ENCODE measurements at regions not wholly inside any gene's neighbourhood (a gene's known extent, or its start where the extent isn't known, plus 50 kb on each side); places are given as distances from the start of the nearest gene placed in this dataset.

DNA sequence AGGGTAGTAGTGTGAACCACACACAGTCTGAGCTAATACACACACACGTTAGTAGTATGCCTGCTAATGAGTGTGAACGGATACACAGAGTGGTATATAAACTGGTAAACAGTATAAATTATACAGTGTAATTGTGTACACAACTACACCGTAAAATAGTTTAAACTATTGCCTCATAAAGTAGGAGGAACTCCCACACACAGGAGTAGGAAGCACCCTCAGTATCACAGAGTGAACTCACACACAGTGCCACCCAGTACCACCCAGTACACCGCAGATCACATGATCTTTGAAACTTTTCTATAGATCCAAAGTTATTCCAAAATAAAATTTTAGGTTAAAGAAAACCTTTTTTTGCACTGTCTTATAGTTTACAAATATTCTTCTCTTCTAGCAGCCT lies 275.1 kb downstream of the ADGRA3 start:
- no peaks in the 10 kb centered on the region for H3K36me3 ChIP-seq (ENCODE audit: control insufficient read depth, low read length)
- no peaks in the 10 kb centered on the region for H3K79me2 ChIP-seq (ENCODE audit: control insufficient read depth, low read length)
- H4K20me1 ChIP-seq (ENCODE audit: control insufficient read depth, insufficient read depth, low read depth, low read length) = no peaks in the 10 kb centered on the region
- no peak overlapping the region for H3K27ac ChIP-seq (ENCODE audit: low read depth, low read length)
- no peaks in the 10 kb centered on the region for H3K27me3 ChIP-seq (ENCODE audit: control insufficient read depth, low read length)
- no peaks in the 10 kb centered on the region; the same call in 1 of the 2 replicates for H3K9me3 ChIP-seq (ENCODE audit: control insufficient read depth, insufficient read depth, low read length)
- TF ChIP-seq, protein P1, sequence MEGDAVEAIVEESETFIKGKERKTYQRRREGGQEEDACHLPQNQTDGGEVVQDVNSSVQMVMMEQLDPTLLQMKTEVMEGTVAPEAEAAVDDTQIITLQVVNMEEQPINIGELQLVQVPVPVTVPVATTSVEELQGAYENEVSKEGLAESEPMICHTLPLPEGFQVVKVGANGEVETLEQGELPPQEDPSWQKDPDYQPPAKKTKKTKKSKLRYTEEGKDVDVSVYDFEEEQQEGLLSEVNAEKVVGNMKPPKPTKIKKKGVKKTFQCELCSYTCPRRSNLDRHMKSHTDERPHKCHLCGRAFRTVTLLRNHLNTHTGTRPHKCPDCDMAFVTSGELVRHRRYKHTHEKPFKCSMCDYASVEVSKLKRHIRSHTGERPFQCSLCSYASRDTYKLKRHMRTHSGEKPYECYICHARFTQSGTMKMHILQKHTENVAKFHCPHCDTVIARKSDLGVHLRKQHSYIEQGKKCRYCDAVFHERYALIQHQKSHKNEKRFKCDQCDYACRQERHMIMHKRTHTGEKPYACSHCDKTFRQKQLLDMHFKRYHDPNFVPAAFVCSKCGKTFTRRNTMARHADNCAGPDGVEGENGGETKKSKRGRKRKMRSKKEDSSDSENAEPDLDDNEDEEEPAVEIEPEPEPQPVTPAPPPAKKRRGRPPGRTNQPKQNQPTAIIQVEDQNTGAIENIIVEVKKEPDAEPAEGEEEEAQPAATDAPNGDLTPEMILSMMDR (IDR thresholded peaks at IDR 0.05; ENCODE audit: low read depth, low read length, poor library complexity, severe bottlenecking) = no peak
- no peak for TF ChIP-seq EZH2phosphoT487 (IDR thresholded peaks at IDR 0.05; ENCODE audit: borderline replicate concordance, low read length)
- no peaks in the 10 kb centered on the region for H3K9me2 ChIP-seq (replicated peaks; ENCODE audit: control insufficient read depth, low read length)
- H3K4me2 ChIP-seq (ENCODE audit: low read length) = no peak overlapping the region
- no peak overlapping the region for H3K4me3 ChIP-seq (ENCODE audit: low read length)
- no peaks in the 10 kb centered on the region for H3F3A ChIP-seq (ENCODE audit: control insufficient read depth, insufficient read depth)
- no peaks in the 10 kb centered on the region for H3K4me1 ChIP-seq (ENCODE audit: control insufficient read depth, low read length)

DNA sequence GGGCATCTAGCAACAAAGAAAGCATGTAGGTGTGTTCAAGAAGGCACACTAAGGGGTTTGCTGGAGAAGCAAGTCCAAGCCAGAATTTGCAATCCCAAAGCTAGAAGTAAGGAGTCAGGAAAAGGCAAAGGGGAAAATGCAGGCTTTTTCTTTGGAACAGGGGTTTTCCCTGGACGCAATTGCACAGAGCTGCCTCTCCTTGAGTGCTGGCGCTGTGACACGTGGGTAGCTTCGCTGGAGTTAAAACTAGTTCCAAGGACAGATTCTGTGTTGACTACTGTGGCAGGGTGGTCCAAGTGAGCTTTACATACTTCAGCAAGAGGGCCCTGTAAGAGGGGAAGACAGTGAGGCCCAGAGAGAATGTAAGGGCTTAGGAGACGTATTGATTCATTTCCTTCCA lies 277.1 kb downstream of the ADGRA3 start:
- Histone ChIP-seq H3F3A (ENCODE audit: control insufficient read depth, insufficient read depth) (no peaks in the 10 kb centered on the region), H3K27ac (ENCODE audit: low read depth, low read length) (no peak overlapping the region), H3K4me3 (ENCODE audit: low read length) (no peak overlapping the region), H3K79me2 (ENCODE audit: control insufficient read depth, low read length) (no peaks in the 10 kb centered on the region), H3K36me3 (ENCODE audit: control insufficient read depth, low read length) (no peaks in the 10 kb centered on the region), H3K4me1 (ENCODE audit: control insufficient read depth, low read length) (no peaks in the 10 kb centered on the region), H3K9me2 (replicated peaks; ENCODE audit: control insufficient read depth, low read length) (no peaks in the 10 kb centered on the region), H3K27me3 (ENCODE audit: control insufficient read depth, low read length) (no peaks in the 10 kb centered on the region), H3K9me3 (ENCODE audit: control insufficient read depth, insufficient read depth, low read length) (no peaks in the 10 kb centered on the region; the same call in 1 of the 2 replicates), H4K20me1 (ENCODE audit: control insufficient read depth, insufficient read depth, low read depth, low read length) (no peaks in the 10 kb centered on the region), H3K4me2 (ENCODE audit: low read length) (no peak overlapping the region)
- TF ChIP-seq, protein P1 (IDR thresholded peaks at IDR 0.05; ENCODE audit: low read depth, low read length, poor library complexity, severe bottlenecking) = no peak
- no peak for TF ChIP-seq EZH2phosphoT487 (IDR thresholded peaks at IDR 0.05; ENCODE audit: borderline replicate concordance, low read length)

DNA sequence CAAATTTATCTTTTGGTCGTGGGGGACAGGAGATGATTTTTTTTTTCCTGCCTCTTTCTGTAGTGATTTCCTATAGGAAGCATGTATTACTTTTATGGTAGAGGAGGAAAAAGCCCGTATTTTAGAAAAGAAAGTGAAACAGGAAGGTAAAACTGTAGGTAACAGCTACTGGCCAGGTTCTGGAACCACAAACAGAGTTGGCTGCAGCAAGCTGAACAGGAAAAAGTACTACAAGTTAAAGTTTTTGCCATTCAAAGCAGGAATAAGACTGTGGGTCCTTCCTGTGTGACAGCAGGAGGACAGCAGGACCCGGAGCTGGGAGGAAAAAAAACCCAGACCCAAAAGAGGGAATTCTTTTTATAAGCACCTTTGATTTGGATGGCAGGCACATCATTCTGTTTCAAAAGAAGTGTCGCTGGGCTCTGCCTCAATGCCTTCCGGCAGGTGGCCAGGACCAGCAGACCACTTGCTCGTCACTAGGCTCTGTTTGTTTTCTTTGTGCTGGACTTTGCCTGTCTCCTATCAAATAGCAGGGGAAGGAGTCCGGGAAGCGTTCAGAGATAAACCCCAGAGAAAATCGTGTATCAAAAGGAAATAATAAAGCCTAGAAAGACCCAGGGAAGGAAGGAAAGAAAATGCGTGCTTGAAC lies 277.9 kb downstream of the ADGRA3 start:
- TF ChIP-seq EZH2phosphoT487 (IDR thresholded peaks at IDR 0.05; ENCODE audit: borderline replicate concordance, low read length) = no peak
- TF ChIP-seq, protein P1 (IDR thresholded peaks at IDR 0.05; ENCODE audit: low read depth, low read length, poor library complexity, severe bottlenecking) = no peak
- Histone ChIP-seq H3K79me2 (ENCODE audit: control insufficient read depth, low read length) (no peaks in the 10 kb centered on the region), H3K27ac (ENCODE audit: low read depth, low read length) (no peak overlapping the region), H3K9me3 (ENCODE audit: control insufficient read depth, insufficient read depth, low read length) (no peaks in the 10 kb centered on the region; the same call in 1 of the 2 replicates), H3K4me1 (ENCODE audit: control insufficient read depth, low read length) (no peaks in the 10 kb centered on the region), H3K4me3 (ENCODE audit: low read length) (no peak overlapping the region), H3K9me2 (replicated peaks; ENCODE audit: control insufficient read depth, low read length) (no peaks in the 10 kb centered on the region), H3K27me3 (ENCODE audit: control insufficient read depth, low read length) (no peaks in the 10 kb centered on the region), H3K4me2 (ENCODE audit: low read length) (no peak overlapping the region), H3K36me3 (ENCODE audit: control insufficient read depth, low read length) (no peaks in the 10 kb centered on the region), H4K20me1 (ENCODE audit: control insufficient read depth, insufficient read depth, low read depth, low read length) (no peaks in the 10 kb centered on the region), H3F3A (ENCODE audit: control insufficient read depth, insufficient read depth) (no peaks in the 10 kb centered on the region)
